ENCODE measurements at regions not wholly inside any gene's neighbourhood (a gene's known extent, or its start where the extent isn't known, plus 50 kb on each side); places are given as distances from the start of the nearest gene placed in this dataset.

DNA sequence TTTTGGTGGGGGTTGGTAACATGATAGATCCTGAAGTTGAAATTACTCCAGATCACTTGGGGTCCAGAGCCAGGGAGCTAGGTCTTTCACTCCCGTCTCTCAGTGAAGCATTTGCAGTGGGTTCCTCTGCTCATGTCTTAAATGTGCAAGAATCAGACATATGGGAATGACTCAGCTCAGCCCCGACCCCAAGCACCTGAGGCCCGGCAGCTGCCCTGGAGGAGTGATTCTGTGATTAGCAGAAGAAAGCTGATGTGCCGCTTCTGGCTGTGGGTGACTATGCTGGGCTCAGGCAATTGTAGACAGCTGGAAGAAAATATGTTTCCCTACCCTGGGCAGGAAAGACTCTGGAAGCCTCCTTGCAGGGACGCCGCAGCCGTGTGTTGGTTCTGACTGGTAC, 601.7 kb downstream of the NPHP4 start:
- TF ChIP-seq, protein P1, sequence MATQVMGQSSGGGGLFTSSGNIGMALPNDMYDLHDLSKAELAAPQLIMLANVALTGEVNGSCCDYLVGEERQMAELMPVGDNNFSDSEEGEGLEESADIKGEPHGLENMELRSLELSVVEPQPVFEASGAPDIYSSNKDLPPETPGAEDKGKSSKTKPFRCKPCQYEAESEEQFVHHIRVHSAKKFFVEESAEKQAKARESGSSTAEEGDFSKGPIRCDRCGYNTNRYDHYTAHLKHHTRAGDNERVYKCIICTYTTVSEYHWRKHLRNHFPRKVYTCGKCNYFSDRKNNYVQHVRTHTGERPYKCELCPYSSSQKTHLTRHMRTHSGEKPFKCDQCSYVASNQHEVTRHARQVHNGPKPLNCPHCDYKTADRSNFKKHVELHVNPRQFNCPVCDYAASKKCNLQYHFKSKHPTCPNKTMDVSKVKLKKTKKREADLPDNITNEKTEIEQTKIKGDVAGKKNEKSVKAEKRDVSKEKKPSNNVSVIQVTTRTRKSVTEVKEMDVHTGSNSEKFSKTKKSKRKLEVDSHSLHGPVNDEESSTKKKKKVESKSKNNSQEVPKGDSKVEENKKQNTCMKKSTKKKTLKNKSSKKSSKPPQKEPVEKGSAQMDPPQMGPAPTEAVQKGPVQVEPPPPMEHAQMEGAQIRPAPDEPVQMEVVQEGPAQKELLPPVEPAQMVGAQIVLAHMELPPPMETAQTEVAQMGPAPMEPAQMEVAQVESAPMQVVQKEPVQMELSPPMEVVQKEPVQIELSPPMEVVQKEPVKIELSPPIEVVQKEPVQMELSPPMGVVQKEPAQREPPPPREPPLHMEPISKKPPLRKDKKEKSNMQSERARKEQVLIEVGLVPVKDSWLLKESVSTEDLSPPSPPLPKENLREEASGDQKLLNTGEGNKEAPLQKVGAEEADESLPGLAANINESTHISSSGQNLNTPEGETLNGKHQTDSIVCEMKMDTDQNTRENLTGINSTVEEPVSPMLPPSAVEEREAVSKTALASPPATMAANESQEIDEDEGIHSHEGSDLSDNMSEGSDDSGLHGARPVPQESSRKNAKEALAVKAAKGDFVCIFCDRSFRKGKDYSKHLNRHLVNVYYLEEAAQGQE (IDR thresholded peaks at IDR 0.05; ENCODE audit: low read depth) = no peak

DNA sequence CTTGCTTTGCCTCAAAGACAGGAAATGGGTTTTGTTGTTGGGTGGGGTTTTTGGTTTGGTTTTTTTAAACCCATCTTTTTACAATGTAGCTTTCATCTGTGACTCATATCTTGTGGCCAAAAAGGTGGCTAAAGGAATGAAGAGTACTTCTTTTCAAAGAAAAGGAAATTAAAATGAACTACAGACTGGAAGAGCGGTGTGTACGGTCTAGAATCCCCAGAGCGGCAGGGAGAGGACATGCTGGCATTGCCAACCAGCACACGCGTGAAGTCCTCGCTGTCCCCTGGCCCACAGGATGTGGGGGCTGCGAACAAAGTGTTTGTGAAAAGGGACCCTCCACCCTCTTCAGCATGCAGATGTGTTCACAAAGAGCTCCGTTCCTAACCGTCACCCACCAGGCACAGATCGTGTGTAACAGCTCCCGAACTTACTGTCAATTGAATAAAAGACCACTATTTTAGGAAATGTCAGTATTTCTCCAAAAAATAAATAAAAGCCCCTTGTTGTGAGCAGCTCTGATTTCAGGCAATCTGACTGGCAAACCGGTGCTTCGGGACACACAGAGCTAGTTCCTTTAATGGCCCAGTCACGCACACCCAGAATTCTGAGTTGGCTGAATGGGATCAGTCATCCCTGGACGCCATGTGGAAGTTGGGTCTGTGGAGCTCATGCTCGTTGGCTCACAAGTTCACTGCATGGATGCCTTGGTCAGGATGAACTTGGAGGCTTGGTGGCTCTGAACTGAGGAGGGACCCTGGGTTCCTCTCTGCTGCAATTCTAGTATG, 602.9 kb downstream of the NPHP4 start:
- TF ChIP-seq, protein P1 (IDR thresholded peaks at IDR 0.05; ENCODE audit: low read depth) = no peak
- TF ChIP-seq EGR1 (IDR thresholded peaks at IDR 0.05) (no peak), MAX (IDR thresholded peaks at IDR 0.05) (no peak), NFIC (IDR thresholded peaks at IDR 0.05) (no peak), TEAD4 (IDR thresholded peaks at IDR 0.05) (no peak), ZBTB7A (IDR thresholded peaks at IDR 0.05; ENCODE audit: low read depth) (no peak), CREB1 (IDR thresholded peaks at IDR 0.05; ENCODE audit: low read depth) (no peak), TCF12 (IDR thresholded peaks at IDR 0.05; ENCODE audit: low read depth) (no peak), TAF1 (IDR thresholded peaks at IDR 0.05; ENCODE audit: low read depth) (no peak), USF1 (IDR thresholded peaks at IDR 0.05) (no peak), RAD21 (IDR thresholded peaks at IDR 0.05; ENCODE audit: low read depth) (no peak), YY1 (IDR thresholded peaks at IDR 0.05; ENCODE audit: low read depth) (no peak), FOXM1 (IDR thresholded peaks at IDR 0.05; ENCODE audit: borderline replicate concordance, low read depth) (no peak), CEBPB (IDR thresholded peaks at IDR 0.05) (no peak), EP300 (IDR thresholded peaks at IDR 0.05; ENCODE audit: borderline replicate concordance) (no peak)

GRCh38 chr1:5388622-5389021, 603.6 kb downstream of the NPHP4 start:
- TF ChIP-seq CREB1 (IDR thresholded peaks at IDR 0.05; ENCODE audit: low read depth) (no peak), TCF12 (IDR thresholded peaks at IDR 0.05; ENCODE audit: low read depth) (no peak), NFIC (IDR thresholded peaks at IDR 0.05) (no peak), EGR1 (IDR thresholded peaks at IDR 0.05) (no peak), TAF1 (IDR thresholded peaks at IDR 0.05; ENCODE audit: low read depth) (no peak), TEAD4 (IDR thresholded peaks at IDR 0.05) (no peak), USF1 (IDR thresholded peaks at IDR 0.05) (no peak), FOXM1 (IDR thresholded peaks at IDR 0.05; ENCODE audit: borderline replicate concordance, low read depth) (no peak), YY1 (IDR thresholded peaks at IDR 0.05; ENCODE audit: low read depth) (no peak), ZBTB7A (IDR thresholded peaks at IDR 0.05; ENCODE audit: low read depth) (no peak), RAD21 (IDR thresholded peaks at IDR 0.05; ENCODE audit: low read depth) (no peak), EP300 (IDR thresholded peaks at IDR 0.05; ENCODE audit: borderline replicate concordance) (no peak), CEBPB (IDR thresholded peaks at IDR 0.05) (no peak), MAX (IDR thresholded peaks at IDR 0.05) (no peak)
- TF ChIP-seq, protein P1 (IDR thresholded peaks at IDR 0.05; ENCODE audit: low read depth) = no peak

DNA sequence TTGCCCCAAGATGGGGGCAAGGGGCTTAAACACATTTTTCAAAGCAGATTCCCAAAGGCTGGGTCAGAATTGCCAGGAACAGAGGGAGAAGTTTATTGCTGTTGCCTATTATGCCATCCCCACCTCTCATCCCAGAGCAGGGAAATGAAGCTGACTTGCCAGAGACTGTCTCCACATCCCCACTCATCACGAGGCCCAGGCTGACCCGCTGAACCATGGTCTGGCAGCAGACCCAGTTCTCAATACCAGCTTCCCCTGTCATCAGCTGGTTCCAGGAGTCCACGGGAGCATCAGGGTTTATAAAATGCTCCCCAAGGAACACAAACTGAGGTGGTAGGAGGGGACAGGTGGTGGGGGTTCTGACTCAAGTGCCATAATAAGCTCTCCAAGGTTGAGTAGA, 605.9 kb downstream of the NPHP4 start:
- no peak for TF ChIP-seq CEBPB (IDR thresholded peaks at IDR 0.05)
- no peak for TF ChIP-seq TEAD4 (IDR thresholded peaks at IDR 0.05)
- TF ChIP-seq EP300 (IDR thresholded peaks at IDR 0.05; ENCODE audit: borderline replicate concordance) = no peak
- no peak for TF ChIP-seq FOXM1 (IDR thresholded peaks at IDR 0.05; ENCODE audit: borderline replicate concordance, low read depth)
- TF ChIP-seq, protein P1 (IDR thresholded peaks at IDR 0.05; ENCODE audit: low read depth) = no peak
- no peak for TF ChIP-seq MAX (IDR thresholded peaks at IDR 0.05)
- no peak for TF ChIP-seq TCF12 (IDR thresholded peaks at IDR 0.05; ENCODE audit: low read depth)
- TF ChIP-seq TAF1 (IDR thresholded peaks at IDR 0.05; ENCODE audit: low read depth) = no peak
- no peak for TF ChIP-seq NFIC (IDR thresholded peaks at IDR 0.05)
- no peak for TF ChIP-seq RAD21 (IDR thresholded peaks at IDR 0.05; ENCODE audit: low read depth)

All from Ishikawa (cell line).